PFSK-1 (cell line): ENCODE measurements at regions not wholly inside any gene's neighbourhood (a gene's known extent, or its start where the extent isn't known, plus 50 kb on each side); places are given as distances from the start of the nearest gene placed in this dataset.

ENCODE experiments used
- SIN3A ChIP-seq: IDR thresholded peaks from 2 replicates; pipeline ENCODE4 v1.6.1; 2012; ENCODE audit warnings: mild to moderate bottlenecking, low read length, moderate library complexity, borderline replicate concordance; ENCODE audit not compliant: insufficient read depth
- TAF1 ChIP-seq: IDR thresholded peaks from 2 replicates; pipeline ENCODE4 v1.6.1; 2012; ENCODE audit warnings: low read length, control low read depth, borderline replicate concordance; ENCODE audit not compliant: insufficient read depth
- TF ChIP-seq, protein P1 (sequence below), 2 experiments: IDR thresholded peaks; 2 replicates each; pipeline versions ENCODE4 v1.6.1 to v1.8.0; 2011 to 2012; ENCODE audit warnings: low read depth in 2 of 2, low read length in 2 of 2, control low read depth in 1 of 2, inconsistent platforms in 1 of 2, mild to moderate bottlenecking in 1 of 2, moderate library complexity in 1 of 2; ENCODE audit not compliant: insufficient read depth in 1 of 2

DNA sequence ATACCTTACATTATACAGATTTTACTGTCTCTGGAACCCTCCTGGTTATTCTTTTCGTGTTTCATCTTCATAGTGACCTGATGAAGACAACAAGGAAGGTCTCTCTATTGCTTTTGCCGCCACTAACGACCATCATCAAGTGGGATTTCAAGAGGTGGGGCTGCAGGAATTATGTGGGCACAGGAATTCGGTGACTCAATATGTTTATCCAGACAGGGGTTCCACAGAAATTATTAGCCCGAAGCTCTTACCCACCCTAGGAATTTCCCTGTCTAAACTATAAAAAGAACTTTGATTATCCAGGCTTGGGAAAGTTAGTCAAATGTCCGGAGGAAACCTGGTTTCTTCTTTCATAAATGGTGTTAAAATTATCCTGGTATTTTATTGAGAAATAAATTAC is 566.8 kb upstream of the TENM4 start:
- TF ChIP-seq, protein P1, sequence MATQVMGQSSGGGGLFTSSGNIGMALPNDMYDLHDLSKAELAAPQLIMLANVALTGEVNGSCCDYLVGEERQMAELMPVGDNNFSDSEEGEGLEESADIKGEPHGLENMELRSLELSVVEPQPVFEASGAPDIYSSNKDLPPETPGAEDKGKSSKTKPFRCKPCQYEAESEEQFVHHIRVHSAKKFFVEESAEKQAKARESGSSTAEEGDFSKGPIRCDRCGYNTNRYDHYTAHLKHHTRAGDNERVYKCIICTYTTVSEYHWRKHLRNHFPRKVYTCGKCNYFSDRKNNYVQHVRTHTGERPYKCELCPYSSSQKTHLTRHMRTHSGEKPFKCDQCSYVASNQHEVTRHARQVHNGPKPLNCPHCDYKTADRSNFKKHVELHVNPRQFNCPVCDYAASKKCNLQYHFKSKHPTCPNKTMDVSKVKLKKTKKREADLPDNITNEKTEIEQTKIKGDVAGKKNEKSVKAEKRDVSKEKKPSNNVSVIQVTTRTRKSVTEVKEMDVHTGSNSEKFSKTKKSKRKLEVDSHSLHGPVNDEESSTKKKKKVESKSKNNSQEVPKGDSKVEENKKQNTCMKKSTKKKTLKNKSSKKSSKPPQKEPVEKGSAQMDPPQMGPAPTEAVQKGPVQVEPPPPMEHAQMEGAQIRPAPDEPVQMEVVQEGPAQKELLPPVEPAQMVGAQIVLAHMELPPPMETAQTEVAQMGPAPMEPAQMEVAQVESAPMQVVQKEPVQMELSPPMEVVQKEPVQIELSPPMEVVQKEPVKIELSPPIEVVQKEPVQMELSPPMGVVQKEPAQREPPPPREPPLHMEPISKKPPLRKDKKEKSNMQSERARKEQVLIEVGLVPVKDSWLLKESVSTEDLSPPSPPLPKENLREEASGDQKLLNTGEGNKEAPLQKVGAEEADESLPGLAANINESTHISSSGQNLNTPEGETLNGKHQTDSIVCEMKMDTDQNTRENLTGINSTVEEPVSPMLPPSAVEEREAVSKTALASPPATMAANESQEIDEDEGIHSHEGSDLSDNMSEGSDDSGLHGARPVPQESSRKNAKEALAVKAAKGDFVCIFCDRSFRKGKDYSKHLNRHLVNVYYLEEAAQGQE (IDR thresholded peaks at IDR 0.05; ENCODE audit: insufficient read depth in 1 of 2, low read depth in 2 of 2, low read length in 2 of 2) = no peak
- no peak for TF ChIP-seq TAF1
- TF ChIP-seq SIN3A = no peak
